HepG2 (cell line): ENCODE measurements at regions not wholly inside any gene's neighbourhood (a gene's known extent, or its start where the extent isn't known, plus 50 kb on each side); places are given as distances from the start of the nearest gene placed in this dataset.

ENCODE experiments used
- ATAC-seq: fragments of 200-7000 bp; cut with Tn5 transposase; 3 replicates; pipeline ENCODE4 v1.9.1; 2020; ENCODE audit warnings: mild to moderate bottlenecking, moderate library complexity
- BruUV-seq: library from RNA; stranded (reverse); fragments of 400-500 nt; replicated peaks from 2 replicates; lab custom pipeline; 2021; lab: Mats Ljungman, UMichigan
- CTCF ChIA-PET: fragments of 300-600 bp; formaldehyde crosslinking; extraction: SDS; loops from one replicate; lab custom pipeline; 2021; ENCODE audit warnings: low total read pairs, inconsistent platforms, low intra/inter-chr PET ratio; lab: Yijun Ruan, JAX
- POLR2A ChIA-PET: fragments of 350-600 bp; sonication (Branson Sonifier 250); formaldehyde crosslinking; loops from one replicate; lab custom pipeline; 2020; ENCODE audit warnings: antibody characterized with exemption, inconsistent platforms; lab: Yijun Ruan, JAX
- DNase-seq: peaks from one replicate; pipeline ENCODE4 v3.0.0-alpha.2; 2015; ENCODE audit warnings: low spot score
- FAIRE-seq: peaks from 3 replicates; lab custom pipeline; 2011; peaks lifted over from hg19 to GRCh38; lab: Jason Lieb, UNC
- H2AFZ ChIP-seq: one replicate; pipeline ENCODE4 v1.6.1; 2011; ENCODE audit warnings: low read length, inconsistent platforms
- H3K27ac ChIP-seq: fragments of 300-600 bp; 3 replicates; pipeline ENCODE4 v1.8.0; 2011; ENCODE audit warnings: mixed run types, mild to moderate bottlenecking, mixed read lengths, low read length, inconsistent platforms; ENCODE audit not compliant: insufficient read depth; ENCODE audit errors: extremely low read length
- H3K27me3 ChIP-seq, 2 experiments: fragments of 200-600 bp in 1 of 2; 2 replicates in 1 of 2; 3 replicates in 1 of 2; pipeline versions ENCODE4 v1.6.0 to v1.8.0; 2011; ENCODE audit warnings: low read length in 2 of 2, mild to moderate bottlenecking in 2 of 2, moderate library complexity in 2 of 2, inconsistent platforms in 1 of 2; ENCODE audit not compliant: insufficient read depth in 2 of 2, control insufficient read depth in 1 of 2
- H3K36me3 ChIP-seq, 2 experiments: fragments of 200-600 bp in 1 of 2; replicated peaks in 1 of 2; 2 replicates in 1 of 2; 3 replicates in 1 of 2; pipeline versions ENCODE4 v1.5.1 to v1.8.0; 2011; ENCODE audit warnings: low read length in 2 of 2, inconsistent platforms in 1 of 2; ENCODE audit not compliant: insufficient read depth in 2 of 2, control insufficient read depth in 1 of 2
- H3K4me1 ChIP-seq: 2 replicates; pipeline ENCODE4 v1.5.1; 2012; ENCODE audit warnings: low read length, inconsistent platforms; ENCODE audit not compliant: insufficient read depth
- H3K4me2 ChIP-seq: 2 replicates; pipeline ENCODE4 v1.6.0; 2011; ENCODE audit warnings: low read depth, low read length, inconsistent platforms
- H3K4me3 ChIP-seq, 3 experiments: fragments of 200-600 bp in 1 of 3; sonication (generic), shearing (Covaris generic) in 1 of 3; replicated peaks in 1 of 3; 2 replicates each; pipeline ENCODE4 v1.5.1; 2011 to 2016; ENCODE audit warnings: low read length in 3 of 3, inconsistent platforms in 2 of 3, low read depth in 2 of 3, mild to moderate bottlenecking in 2 of 3, control low read depth in 1 of 3, mixed read lengths in 1 of 3; ENCODE audit not compliant: insufficient read depth in 1 of 3
- H3K79me2 ChIP-seq: one replicate; pipeline ENCODE4 v1.6.1; 2011; ENCODE audit warnings: low read length, inconsistent platforms; ENCODE audit not compliant: insufficient read depth
- H3K9ac ChIP-seq: 2 replicates; pipeline ENCODE4 v1.6.0; 2011; ENCODE audit warnings: mild to moderate bottlenecking, low read depth, low read length, inconsistent platforms; ENCODE audit not compliant: insufficient read depth
- H3K9me3 ChIP-seq: 2 replicates; pipeline ENCODE4 v1.5.1; 2012; ENCODE audit warnings: mild to moderate bottlenecking, low read length
- H4K20me1 ChIP-seq: 2 replicates; pipeline ENCODE4 v1.6.0; 2011; ENCODE audit warnings: inconsistent platforms, mild to moderate bottlenecking, low read length, moderate library complexity; ENCODE audit not compliant: insufficient read depth
- AHR ChIP-seq: IDR thresholded peaks from 2 replicates; pipeline ENCODE4 v1.6.1; 2018; ENCODE audit warnings: missing genetic modification reagents, missing compliant biosample characterization
- HOXA7 ChIP-seq: sonication (generic); formaldehyde crosslinking; IDR thresholded peaks from 2 replicates; pipeline ENCODE4 v1.8.1; 2022; ENCODE audit warnings: mild to moderate bottlenecking, missing genetic modification reagents, moderate library complexity
- KDM1A ChIP-seq: IDR thresholded peaks from 2 replicates; pipeline ENCODE4 v1.6.1; 2016; ENCODE audit warnings: missing compliant biosample characterization
- KDM5A ChIP-seq: fragments of 200-600 bp; sonication (generic); IDR thresholded peaks from 2 replicates; pipeline ENCODE4 v1.7.0; 2018; ENCODE audit warnings: antibody characterized with exemption, mild to moderate bottlenecking, low read length, borderline replicate concordance
- PHF5A ChIP-seq: IDR thresholded peaks from one replicate; pipeline ENCODE4 v1.6.1; 2018; ENCODE audit warnings: low read depth, missing genetic modification reagents; ENCODE audit not compliant: unreplicated experiment
- POGZ ChIP-seq: sonication (generic); formaldehyde crosslinking; IDR thresholded peaks from 2 replicates; pipeline ENCODE4 v1.4.0; 2020; ENCODE audit warnings: mild to moderate bottlenecking, missing genetic modification reagents
- ZFYVE20 ChIP-seq: sonication (generic); formaldehyde crosslinking; IDR thresholded peaks from 2 replicates; pipeline ENCODE4 v1.8.0; 2023; ENCODE audit warnings: low read depth, mild to moderate bottlenecking, moderate library complexity, missing genetic modification reagents, borderline replicate concordance
- ZMYM4 ChIP-seq: sonication (generic); formaldehyde crosslinking; IDR thresholded peaks from 2 replicates; pipeline ENCODE4 v1.8.1; 2023; ENCODE audit warnings: mild to moderate bottlenecking, missing genetic modification reagents
- ZNF709 ChIP-seq: sonication (generic); formaldehyde crosslinking; IDR thresholded peaks from 2 replicates; pipeline ENCODE4 v1.5.0; 2020; ENCODE audit warnings: mild to moderate bottlenecking, missing genetic modification reagents
- ZNF841 ChIP-seq: sonication (generic); formaldehyde crosslinking; IDR thresholded peaks from 2 replicates; pipeline ENCODE4 v1.8.1; 2023; ENCODE audit warnings: missing genetic modification reagents, borderline replicate concordance
- ZSCAN20 ChIP-seq: sonication (generic); formaldehyde crosslinking; IDR thresholded peaks from 2 replicates; pipeline ENCODE4 v1.4.0; 2020; ENCODE audit warnings: missing genetic modification reagents, mild to moderate bottlenecking, borderline replicate concordance
- ZSCAN31 ChIP-seq: sonication (generic); formaldehyde crosslinking; IDR thresholded peaks from 2 replicates; pipeline ENCODE4 v1.5.0; 2020; ENCODE audit warnings: low read depth, mild to moderate bottlenecking, missing genetic modification reagents
- WGBS: methylation state at CpG from one replicate; pipeline ENCODE4 v1.1.6; 2017; ENCODE audit warnings: low lambda C conversion rate; 5-methylcytosine and 5-hydroxymethylcytosine counted together
- in situ Hi-C: cut with HindIII; loops from 2 replicates; pipeline ENCODE4 v1.10.0; 2017; ENCODE audit warnings: low pct_unique_long_range_greater_than_20kb; ENCODE audit not compliant: extremely low pct_ligation_motif_present
- intact Hi-C: fragments of 100-400 bp; cut with micrococcal nuclease; formaldehyde crosslinking; loops from one replicate; pipeline ENCODE4 v1.10.0; 2022; ENCODE audit not compliant: unreplicated experiment
- TF ChIP-seq, protein P1 (sequence below): sonication (generic); formaldehyde crosslinking; IDR thresholded peaks from 2 replicates; pipeline ENCODE4 v1.4.0; 2020; ENCODE audit warnings: missing genetic modification reagents, low read depth, mild to moderate bottlenecking, borderline replicate concordance
- TF ChIP-seq, protein P2 (sequence below): sonication (generic); formaldehyde crosslinking; IDR thresholded peaks from 2 replicates; pipeline ENCODE4 v1.5.0; 2020; ENCODE audit warnings: mild to moderate bottlenecking, missing genetic modification reagents, borderline replicate concordance

DNA sequence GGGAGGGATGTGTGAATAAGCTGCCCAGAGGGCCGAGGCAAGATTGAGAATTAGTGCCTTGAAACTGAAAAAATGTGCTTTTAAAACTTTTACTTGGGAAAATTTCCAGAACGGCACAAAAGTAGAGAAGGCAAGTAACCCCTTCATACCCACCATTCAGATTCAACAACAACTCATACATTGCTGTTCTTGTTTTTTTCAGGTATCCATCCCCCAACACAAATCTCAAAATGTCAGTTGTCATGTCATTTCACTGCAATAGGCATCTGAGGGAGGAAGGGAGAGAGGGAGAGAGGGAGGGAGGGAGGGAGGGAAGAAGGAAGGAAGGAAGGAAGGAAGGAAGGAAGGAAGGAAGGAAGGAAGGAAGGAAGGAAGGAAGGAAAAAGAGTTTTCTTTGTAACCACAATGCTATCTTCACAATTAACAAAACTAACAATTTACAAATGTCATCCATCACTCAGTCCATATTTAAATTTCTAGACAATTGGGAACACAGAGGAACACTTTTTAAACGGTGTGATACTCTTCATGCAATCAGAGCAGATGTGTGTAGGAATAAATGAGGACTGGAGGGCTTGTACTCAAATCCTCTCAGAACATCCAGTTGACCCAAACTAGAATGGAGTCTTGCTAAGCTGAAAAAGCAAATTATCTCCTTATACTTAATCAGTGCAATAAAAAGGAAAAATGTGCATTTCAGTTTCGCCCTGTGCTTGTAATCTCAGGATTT is 54.8 kb upstream of the ADGRG2 start:
- POLR2A ChIA-PET = no interaction called here
- intact Hi-C loops = no loop called here

DNA sequence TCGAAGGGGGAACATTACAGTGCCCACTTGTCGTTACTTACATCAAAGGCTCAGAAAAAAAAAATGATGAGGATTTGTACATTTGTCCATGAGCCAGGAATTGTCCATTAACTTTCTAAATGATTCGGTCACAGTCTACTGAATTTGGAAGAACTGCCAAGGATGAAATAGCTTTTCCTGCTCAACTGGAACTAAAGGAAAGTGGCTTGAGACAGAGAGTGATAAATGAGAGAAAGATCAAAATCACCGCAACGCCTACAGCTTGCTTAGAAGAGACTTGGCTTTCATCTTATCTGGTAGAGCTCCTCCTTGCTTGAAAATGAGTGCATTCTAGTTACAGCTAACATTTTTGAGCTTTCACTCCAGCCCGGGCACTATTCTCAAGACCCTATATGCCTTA is 55.5 kb upstream of the ADGRG2 start:
- Histone ChIP-seq H3K36me3 (no peaks in the 10 kb centered on the region), H3K4me1 (no peaks in the 10 kb centered on the region), H3K9me3 (no peaks in the 10 kb centered on the region), H3K9ac (no peak overlapping the region), H3K4me3 (no peak overlapping the region), H3K4me2 (no peak overlapping the region), H3K27me3 (no peaks in the 10 kb centered on the region), H3K79me2 (no peaks in the 10 kb centered on the region), H4K20me1 (no peaks in the 10 kb centered on the region), H2AFZ (no peak overlapping the region), H3K27ac (no peak overlapping the region)
- DNase-seq (no peak), ATAC-seq (no peak), FAIRE-seq (no peak)
- intact Hi-C loops = no loop called here
- BruUV-seq = no TSS peak
- ChIA-PET POLR2A (no interaction called here), CTCF (no interaction called here)
- WGBS = 19% methylated on average over 6 of the region's 6 CpGs
- in situ Hi-C loops = no loop called here
- no peak for TF ChIP-seq PHF5A (CRISPR knock-in tag)
- TF ChIP-seq KDM5A = no peak
- TF ChIP-seq, protein P1, sequence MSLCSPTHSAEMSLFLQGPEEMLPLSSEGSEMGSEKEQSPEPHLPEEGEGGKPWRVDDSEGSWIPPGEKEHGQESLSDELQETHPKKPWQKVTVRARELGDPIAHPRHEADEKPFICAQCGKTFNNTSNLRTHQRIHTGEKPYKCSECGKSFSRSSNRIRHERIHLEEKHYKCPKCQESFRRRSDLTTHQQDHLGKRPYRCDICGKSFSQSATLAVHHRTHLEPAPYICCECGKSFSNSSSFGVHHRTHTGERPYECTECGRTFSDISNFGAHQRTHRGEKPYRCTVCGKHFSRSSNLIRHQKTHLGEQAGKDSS (CRISPR knock-in tag) = no peak
- no peak for TF ChIP-seq ZSCAN31 (CRISPR knock-in tag)
- no peak for TF ChIP-seq HOXA7
- TF ChIP-seq, protein P2, sequence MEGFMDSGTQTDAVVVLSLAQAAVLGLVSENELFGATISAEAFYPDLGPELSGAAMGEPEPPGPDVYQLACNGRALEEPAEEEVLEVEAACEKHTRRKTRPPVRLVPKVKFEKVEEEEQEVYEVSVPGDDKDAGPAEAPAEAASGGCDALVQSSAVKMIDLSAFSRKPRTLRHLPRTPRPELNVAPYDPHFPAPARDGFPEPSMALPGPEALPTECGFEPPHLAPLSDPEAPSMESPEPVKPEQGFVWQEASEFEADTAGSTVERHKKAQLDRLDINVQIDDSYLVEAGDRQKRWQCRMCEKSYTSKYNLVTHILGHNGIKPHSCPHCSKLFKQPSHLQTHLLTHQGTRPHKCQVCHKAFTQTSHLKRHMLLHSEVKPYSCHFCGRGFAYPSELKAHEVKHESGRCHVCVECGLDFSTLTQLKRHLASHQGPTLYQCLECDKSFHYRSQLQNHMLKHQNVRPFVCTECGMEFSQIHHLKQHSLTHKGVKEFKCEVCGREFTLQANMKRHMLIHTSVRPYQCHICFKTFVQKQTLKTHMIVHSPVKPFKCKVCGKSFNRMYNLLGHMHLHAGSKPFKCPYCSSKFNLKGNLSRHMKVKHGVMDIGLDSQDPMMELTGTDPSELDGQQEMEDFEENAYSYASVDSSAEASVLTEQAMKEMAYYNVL (CRISPR knock-in tag) = no peak
- TF ChIP-seq ZFYVE20 (CRISPR knock-in tag) = no peak
- TF ChIP-seq POGZ (CRISPR knock-in tag) = no peak
- no peak for TF ChIP-seq KDM1A

More for the DNA sequence above, 54.8 kb upstream of the ADGRG2 start:
- TF ChIP-seq ZNF841 (CRISPR knock-in tag) = no peak
- TF ChIP-seq ZMYM4 (CRISPR knock-in tag) = no peak
- no peak for TF ChIP-seq AHR (CRISPR knock-in tag)
- TF ChIP-seq ZNF709 (CRISPR knock-in tag) = no peak
- TF ChIP-seq ZSCAN20 = no peak
- Histone ChIP-seq H3K4me3 (no peak overlapping the region), H3K9me3 (no peaks in the 10 kb centered on the region), H3K79me2 (no peaks in the 10 kb centered on the region), H3K4me2 (no peak overlapping the region), H2AFZ (no peak overlapping the region), H3K27me3 (no peaks in the 10 kb centered on the region), H3K27ac (no peak overlapping the region), H3K4me1 (no peaks in the 10 kb centered on the region), H3K9ac (no peak overlapping the region), H3K36me3 (no peaks in the 10 kb centered on the region), H4K20me1 (no peaks in the 10 kb centered on the region)
- ATAC-seq (no peak), DNase-seq (no peak), FAIRE-seq (no peak)
- WGBS = 8% methylated on average over 4 of the region's 4 CpGs
- CTCF ChIA-PET = no interaction called here
- in situ Hi-C loops = no loop called here
- BruUV-seq = no TSS peak
